A549 (cell line): ENCODE measurements at regions not wholly inside any gene's neighbourhood (a gene's known extent, or its start where the extent isn't known, plus 50 kb on each side); places are given as distances from the start of the nearest gene placed in this dataset.

ENCODE experiments used
- CBX8 ChIP-seq: fragments of 200-600 bp; sonication (generic); IDR thresholded peaks from 2 replicates; pipeline ENCODE4 v1.6.1; 2016
- EP300 ChIP-seq, 2 experiments: fragments of >200 bp; sonication (Bioruptor Twin); formaldehyde crosslinking; IDR thresholded peaks; 2 replicates in 1 of 2; 3 replicates in 1 of 2; pipeline ENCODE4 v1.6.1; 2016 to 2017
- KDM1A ChIP-seq: fragments of 200-600 bp; sonication (generic); IDR thresholded peaks from 2 replicates; pipeline ENCODE4 v1.6.1; 2016; ENCODE audit warnings: low read depth, mild to moderate bottlenecking
- NR3C1 ChIP-seq: fragments of >200 bp; sonication (Bioruptor Twin); formaldehyde crosslinking; IDR thresholded peaks from 3 replicates; pipeline ENCODE4 v1.6.1; 2017
- POLR2A ChIP-seq: IDR thresholded peaks from 2 replicates; pipeline ENCODE4 v1.6.1; 2012; ENCODE audit warnings: mild to moderate bottlenecking, low read length
- RAD21 ChIP-seq, 2 experiments: fragments of >200 bp in 1 of 2; sonication (Bioruptor Twin) in 1 of 2; formaldehyde crosslinking in 1 of 2; IDR thresholded peaks in 1 of 2; conservative IDR thresholded peaks in 1 of 2; 2 replicates in 1 of 2; 3 replicates in 1 of 2; pipeline ENCODE4 v1.6.1; 2012 to 2018; ENCODE audit warnings: inconsistent platforms in 1 of 2
- RCOR1 ChIP-seq: fragments of 150-350 bp; IDR thresholded peaks from 2 replicates; pipeline ENCODE4 v1.6.1; 2014; ENCODE audit warnings: antibody characterized with exemption, low read length, low read depth
- RFX5 ChIP-seq: fragments of 450-650 bp; IDR thresholded peaks from 2 replicates; pipeline ENCODE4 v1.7.1; 2014; ENCODE audit warnings: antibody characterized with exemption, mild to moderate bottlenecking, moderate library complexity
- ZC3H11A ChIP-seq: fragments of 450-650 bp; IDR thresholded peaks from 2 replicates; pipeline ENCODE4 v1.6.1; 2014; ENCODE audit warnings: antibody characterized with exemption, mild to moderate bottlenecking
- ZNF302 ChIP-seq: fragments of 250-450 bp; sonication (Bioruptor Pico); IDR thresholded peaks from 2 replicates; pipeline ENCODE4 v1.9.0; 2021; ENCODE audit warnings: inconsistent platforms, mild to moderate bottlenecking, moderate library complexity
- TF ChIP-seq, protein P1 (sequence below): fragments of >200 bp; sonication (Bioruptor Twin); formaldehyde crosslinking; IDR thresholded peaks from 3 replicates; pipeline ENCODE4 v1.5.1; 2016
- TF ChIP-seq, protein P2 (sequence below): fragments of 200-600 bp; sonication (generic); IDR thresholded peaks from 2 replicates; pipeline ENCODE4 v1.6.1; 2016; ENCODE audit warnings: antibody characterized with exemption, mild to moderate bottlenecking, moderate library complexity
- TF ChIP-seq, protein P3 (sequence below): fragments of 450-650 bp; IDR thresholded peaks from 2 replicates; pipeline ENCODE4 v1.6.1; 2014; ENCODE audit warnings: antibody characterized with exemption
- TF ChIP-seq, protein P4 (sequence below): IDR thresholded peaks from 2 replicates; pipeline ENCODE4 v1.6.1; 2012

DNA sequence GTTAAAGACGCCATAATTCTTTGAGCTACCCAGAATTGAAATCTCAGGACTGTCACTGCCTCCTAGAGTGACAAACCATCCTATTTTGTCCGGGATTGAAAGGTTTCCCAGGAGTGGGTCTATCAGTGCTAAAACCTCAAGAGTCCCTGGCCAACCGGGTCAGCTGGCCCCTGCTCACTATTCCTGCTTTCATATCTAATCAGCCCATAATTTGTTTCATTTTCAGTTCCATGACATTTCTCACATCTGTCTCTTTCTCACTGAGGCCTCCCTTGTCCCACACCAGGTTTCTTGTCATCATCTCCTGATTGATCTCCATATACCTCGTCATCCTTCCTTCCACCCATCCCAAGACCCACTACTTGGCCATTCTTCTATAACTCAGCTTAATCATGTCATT lies 98.2 kb downstream of the SLC35B3 start:
- TF ChIP-seq RCOR1 (no peak), POLR2A (no peak), RFX5 (no peak), ZC3H11A (no peak), CBX8 (no peak), ZNF302 (CRISPR knock-in tag) (no peak), KDM1A (no peak), NR3C1 (no peak), EP300 (IDR thresholded peaks at IDR 0.05) (no peak), RAD21 (conservative IDR thresholded peaks at IDR 0.05 in 1 of 2, IDR thresholded peaks at IDR 0.05 in 1 of 2) (no peak)
- TF ChIP-seq, protein P1, sequence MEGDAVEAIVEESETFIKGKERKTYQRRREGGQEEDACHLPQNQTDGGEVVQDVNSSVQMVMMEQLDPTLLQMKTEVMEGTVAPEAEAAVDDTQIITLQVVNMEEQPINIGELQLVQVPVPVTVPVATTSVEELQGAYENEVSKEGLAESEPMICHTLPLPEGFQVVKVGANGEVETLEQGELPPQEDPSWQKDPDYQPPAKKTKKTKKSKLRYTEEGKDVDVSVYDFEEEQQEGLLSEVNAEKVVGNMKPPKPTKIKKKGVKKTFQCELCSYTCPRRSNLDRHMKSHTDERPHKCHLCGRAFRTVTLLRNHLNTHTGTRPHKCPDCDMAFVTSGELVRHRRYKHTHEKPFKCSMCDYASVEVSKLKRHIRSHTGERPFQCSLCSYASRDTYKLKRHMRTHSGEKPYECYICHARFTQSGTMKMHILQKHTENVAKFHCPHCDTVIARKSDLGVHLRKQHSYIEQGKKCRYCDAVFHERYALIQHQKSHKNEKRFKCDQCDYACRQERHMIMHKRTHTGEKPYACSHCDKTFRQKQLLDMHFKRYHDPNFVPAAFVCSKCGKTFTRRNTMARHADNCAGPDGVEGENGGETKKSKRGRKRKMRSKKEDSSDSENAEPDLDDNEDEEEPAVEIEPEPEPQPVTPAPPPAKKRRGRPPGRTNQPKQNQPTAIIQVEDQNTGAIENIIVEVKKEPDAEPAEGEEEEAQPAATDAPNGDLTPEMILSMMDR = no peak
- TF ChIP-seq, protein P2, sequence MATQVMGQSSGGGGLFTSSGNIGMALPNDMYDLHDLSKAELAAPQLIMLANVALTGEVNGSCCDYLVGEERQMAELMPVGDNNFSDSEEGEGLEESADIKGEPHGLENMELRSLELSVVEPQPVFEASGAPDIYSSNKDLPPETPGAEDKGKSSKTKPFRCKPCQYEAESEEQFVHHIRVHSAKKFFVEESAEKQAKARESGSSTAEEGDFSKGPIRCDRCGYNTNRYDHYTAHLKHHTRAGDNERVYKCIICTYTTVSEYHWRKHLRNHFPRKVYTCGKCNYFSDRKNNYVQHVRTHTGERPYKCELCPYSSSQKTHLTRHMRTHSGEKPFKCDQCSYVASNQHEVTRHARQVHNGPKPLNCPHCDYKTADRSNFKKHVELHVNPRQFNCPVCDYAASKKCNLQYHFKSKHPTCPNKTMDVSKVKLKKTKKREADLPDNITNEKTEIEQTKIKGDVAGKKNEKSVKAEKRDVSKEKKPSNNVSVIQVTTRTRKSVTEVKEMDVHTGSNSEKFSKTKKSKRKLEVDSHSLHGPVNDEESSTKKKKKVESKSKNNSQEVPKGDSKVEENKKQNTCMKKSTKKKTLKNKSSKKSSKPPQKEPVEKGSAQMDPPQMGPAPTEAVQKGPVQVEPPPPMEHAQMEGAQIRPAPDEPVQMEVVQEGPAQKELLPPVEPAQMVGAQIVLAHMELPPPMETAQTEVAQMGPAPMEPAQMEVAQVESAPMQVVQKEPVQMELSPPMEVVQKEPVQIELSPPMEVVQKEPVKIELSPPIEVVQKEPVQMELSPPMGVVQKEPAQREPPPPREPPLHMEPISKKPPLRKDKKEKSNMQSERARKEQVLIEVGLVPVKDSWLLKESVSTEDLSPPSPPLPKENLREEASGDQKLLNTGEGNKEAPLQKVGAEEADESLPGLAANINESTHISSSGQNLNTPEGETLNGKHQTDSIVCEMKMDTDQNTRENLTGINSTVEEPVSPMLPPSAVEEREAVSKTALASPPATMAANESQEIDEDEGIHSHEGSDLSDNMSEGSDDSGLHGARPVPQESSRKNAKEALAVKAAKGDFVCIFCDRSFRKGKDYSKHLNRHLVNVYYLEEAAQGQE = no peak
- TF ChIP-seq, protein P3, sequence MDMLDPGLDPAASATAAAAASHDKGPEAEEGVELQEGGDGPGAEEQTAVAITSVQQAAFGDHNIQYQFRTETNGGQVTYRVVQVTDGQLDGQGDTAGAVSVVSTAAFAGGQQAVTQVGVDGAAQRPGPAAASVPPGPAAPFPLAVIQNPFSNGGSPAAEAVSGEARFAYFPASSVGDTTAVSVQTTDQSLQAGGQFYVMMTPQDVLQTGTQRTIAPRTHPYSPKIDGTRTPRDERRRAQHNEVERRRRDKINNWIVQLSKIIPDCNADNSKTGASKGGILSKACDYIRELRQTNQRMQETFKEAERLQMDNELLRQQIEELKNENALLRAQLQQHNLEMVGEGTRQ = no peak
- TF ChIP-seq, protein P4, sequence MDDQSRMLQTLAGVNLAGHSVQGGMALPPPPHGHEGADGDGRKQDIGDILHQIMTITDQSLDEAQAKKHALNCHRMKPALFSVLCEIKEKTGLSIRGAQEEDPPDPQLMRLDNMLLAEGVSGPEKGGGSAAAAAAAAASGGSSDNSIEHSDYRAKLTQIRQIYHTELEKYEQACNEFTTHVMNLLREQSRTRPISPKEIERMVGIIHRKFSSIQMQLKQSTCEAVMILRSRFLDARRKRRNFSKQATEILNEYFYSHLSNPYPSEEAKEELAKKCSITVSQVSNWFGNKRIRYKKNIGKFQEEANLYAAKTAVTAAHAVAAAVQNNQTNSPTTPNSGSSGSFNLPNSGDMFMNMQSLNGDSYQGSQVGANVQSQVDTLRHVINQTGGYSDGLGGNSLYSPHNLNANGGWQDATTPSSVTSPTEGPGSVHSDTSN = no peak
